Posterior vena cava (tissue), 2 donors: ENCODE measurements at regions not wholly inside any gene's neighbourhood (a gene's known extent, or its start where the extent isn't known, plus 50 kb on each side); places are given as distances from the start of the nearest gene placed in this dataset.
"Not testable (repeated sequence)": the region's sequence is repeated elsewhere in the genome, so short reads cannot be mapped to it uniquely, and the experiment has no call there.

Source experiments
- DNase-seq: peaks from one replicate; pipeline ENCODE4 v3.0.0-alpha.2; 2020; ENCODE audit warnings: low spot score
- intact Hi-C, 2 donors: fragments of 100-400 bp; cut with DNase I; formaldehyde crosslinking; loops; one replicate each; pipeline versions ENCODE4 v1.14.1 to v1.14.2; 2022 to 2023
- donor health status: DM: yes; HTN: yes; CAD: no.
- donor health status: DM: yes; HTN: yes; CAD: no.

DNA sequence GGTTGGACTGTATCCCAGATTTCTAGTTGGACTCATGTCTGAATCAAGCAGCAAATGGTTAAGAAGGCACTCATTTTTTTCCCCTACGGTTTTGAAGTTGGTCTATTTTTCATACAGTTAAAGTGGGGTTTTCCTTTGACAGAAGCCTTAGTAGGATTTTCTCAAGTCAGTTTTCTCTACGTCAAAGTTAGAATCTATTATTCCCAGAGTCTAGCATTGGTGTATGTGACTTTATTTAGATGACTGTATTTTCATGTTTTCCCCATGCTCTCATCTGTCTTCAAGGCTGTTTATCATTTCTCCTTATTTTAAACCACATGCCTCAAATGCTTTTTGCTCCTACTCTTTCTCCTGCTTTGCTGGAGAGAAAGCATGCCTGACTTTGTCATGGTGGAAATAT is 623.2 kb downstream of the CCSER2 start:
- intact Hi-C loops, result no loop called here
- no peak for DNase-seq

DNA sequence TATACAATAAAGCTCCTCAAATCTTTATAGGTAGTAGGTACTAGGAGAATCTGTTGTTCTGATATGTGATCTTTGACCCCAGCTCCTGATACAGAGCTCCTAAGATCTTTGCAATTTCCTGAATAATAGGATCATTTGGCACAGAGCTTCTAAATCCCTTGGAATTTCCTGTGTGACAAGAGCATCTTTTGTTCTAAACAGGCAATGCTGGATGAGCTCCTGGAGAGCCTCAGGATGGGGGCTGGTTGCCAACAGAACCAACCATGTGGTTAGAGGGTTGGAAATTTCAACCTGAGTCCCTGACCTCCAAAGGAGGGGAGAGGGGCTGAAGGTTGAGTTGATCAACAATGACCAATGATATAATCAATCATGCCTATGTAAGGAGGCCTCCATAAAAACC is 629.0 kb downstream of the CCSER2 start:
- intact Hi-C loops, result no loop called here
- DNase-seq, result no peak

DNA sequence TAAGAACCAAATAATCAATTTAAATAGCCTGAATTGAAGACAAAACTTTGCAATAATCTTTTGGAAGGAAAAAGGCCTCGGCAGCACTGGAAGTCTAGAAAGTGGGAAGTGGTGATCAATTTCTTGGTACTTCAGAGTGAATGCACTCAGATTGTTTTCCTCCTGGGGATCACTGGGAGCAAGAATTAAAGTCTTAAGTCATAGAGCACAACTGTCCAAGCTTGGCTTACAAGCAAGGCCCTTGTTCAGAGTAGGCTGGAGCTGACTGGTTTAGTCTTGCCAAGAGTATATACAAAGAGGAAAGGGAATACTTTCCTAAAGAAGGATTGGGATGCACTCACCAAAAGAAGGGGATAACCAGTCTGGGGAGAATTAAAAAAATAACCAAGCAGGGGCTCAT is 637.1 kb downstream of the CCSER2 start:
- intact Hi-C loops, result no loop called here
- no peak for DNase-seq

DNA sequence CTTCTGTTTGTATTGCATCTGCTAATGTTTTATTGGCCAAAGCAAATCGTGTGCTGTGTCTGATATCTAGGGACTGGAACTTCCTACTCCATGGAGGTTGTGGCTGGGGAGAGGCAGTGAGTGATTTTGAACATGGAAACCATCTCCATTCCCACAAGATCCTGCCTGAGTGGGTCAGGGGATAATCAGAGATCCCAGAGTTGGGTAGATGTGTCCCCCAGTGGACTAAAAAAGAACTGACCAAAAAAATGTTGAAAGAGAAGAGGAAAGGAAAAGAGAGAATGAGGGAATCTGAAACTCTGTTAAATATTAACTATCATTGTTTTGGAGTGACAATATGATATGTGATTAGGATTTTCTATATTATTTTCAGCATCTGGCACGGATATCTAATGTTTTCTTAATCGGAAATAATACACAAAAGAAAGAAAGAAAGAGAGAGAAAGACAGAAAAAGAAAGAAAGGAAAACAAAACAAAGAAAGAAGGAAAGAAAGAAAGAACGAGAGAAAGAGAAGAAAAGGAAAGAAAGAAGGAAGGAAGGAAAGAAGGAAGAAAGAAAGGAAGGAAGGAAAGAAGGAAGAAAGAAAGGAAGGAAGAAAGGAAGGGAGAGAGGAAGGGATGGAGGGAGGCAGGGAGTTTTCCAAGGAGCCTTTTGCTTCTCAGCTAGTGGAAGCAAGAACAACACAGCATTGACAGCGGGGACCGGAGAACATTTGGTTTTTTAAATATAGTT is 638.5 kb downstream of the CCSER2 start:
- DNase-seq, result no peak
- intact Hi-C loops, result no loop called here

DNA sequence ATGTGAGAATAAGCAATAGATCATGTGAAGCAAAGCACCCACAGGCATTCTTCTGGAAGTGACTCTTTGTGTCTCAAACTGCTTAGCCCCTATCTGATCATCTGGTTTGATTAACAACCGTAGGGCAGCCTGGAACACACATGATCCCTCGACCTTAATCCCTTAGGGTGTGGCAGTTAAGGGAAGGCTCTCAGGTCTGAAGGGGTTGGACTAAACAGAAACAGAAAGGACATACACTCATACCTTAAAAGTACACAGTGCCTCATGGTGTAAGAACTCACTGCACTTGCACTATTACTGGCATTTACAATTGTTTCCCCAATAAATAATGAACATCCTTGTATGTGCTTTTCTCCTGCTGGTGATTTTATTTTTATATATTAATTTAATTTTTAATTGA is 640.9 kb downstream of the CCSER2 start:
- intact Hi-C loops, result not testable (repeated sequence)

DNA sequence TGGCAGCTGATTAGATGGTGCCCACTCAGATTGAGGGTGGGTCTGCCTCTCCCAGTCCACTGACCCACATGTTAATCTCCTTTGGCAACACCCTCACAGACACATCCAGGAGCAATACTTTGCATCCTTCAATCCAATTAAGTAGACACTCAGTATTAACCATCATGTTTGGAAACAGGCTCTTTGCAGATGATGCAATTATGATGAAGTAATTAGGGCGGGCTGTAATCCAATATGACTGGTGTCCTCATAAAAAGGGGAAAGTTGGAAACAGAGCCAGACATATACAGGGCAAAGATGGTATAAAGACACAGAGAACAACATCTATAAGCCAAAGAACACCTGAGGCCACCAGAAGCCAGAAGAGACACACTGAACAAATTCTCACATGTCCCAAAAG is 658.6 kb downstream of the CCSER2 start:
- DNase-seq, result no peak
- intact Hi-C loops, result no loop called here

More for the DNA sequence above, 640.9 kb downstream of the CCSER2 start:
- DNase-seq, result not testable (repeated sequence)

DNA sequence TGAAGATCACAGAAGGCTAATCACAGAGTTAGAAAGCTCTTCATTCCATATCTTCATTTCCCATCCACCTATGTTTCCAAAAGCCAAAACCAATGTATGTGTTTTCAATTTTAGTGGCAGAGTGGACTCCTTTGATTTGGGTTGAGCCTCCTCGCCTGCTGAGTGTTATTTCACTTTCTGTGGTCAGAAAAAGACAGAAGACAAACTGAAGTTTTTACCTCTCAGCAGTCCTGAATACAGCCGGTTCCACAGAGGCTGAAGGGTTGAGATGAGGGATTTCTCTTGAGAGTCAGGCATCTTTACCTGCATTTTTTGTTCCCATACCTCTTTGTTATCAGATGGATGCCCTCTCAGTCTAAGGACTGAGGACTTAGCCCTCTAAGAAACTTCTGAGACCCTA is 659.6 kb downstream of the CCSER2 start:
- no peak for DNase-seq
- intact Hi-C loops, result no loop called here

DNA sequence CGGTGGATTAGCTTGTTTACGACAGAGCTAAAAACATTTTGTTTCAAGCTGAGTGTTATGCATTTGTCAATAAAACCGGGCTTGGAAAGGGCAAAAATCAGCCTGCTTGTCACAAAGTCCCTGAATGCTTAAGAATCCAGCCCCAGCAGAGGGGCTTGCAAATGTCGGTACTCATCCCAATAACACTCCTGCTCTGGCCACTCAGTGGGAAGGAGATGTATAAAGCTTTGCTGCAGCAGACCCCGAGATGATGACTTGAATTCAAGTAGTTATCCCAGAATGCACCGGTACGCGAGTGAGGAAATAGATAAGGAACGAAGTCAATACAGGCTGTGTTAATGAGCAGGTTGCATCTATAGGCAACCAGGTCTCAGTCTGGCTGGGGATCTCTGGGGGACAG is 662.3 kb downstream of the CCSER2 start:
- intact Hi-C loops, result no loop called here
- DNase-seq, result no peak

DNA sequence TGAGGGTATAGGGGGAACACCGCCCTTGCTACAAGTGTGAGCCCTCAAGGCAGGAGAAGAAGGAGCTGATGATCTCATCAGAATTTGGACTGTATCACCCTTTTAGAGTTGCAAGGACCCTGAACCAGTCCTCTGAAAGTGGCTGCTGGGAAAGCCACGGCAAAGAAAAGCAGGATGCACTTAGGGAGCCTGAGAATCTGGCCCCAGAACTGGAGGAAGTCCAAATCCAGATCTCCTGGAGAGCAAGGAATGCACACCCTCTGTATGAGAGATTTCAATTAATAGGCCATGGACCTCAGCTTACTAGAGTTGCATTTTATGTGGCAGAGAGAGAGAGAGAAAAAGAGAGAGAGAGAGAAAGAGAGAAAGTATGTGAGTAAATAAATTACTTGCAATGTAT is 662.9 kb downstream of the CCSER2 start:
- intact Hi-C loops, result no loop called here
- DNase-seq, result no peak

DNA sequence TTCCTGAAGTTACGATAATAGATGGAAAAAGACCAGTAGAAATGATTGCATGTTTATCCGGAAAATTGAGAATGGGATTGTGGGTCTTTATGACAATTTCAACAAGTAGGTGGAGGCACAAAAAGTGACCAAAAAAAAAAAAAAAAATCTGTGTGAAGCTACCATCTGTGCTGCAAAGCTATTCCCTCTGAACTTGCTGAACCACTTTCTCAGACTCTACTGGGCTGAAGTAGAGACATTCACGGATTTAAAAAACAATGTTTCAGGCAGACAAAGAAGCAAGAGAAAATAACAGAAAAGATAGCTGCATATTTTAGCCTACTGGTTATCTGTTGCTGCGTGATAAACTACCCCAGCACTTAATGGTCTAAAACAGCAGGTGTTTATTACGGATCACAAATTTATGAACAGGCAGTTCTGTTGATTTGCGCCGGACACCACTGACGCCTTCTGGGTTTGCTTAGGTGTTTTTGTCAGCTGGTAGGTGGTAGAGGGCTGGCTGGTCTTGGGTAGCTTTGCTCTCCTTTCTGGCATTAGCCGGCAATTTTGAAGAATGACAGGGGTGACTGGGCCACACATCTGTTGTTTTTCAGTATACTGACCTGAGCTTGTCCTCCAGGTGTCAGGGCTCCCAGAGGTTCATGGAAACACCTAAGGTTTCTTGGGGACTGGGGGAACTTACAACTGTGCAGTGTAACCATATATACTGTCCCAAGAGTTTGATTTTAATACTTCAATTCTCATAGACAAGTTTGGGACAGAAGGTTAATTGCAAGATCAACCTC is 665.1 kb downstream of the CCSER2 start:
- no peak for DNase-seq
- intact Hi-C loops, result no loop called here

DNA sequence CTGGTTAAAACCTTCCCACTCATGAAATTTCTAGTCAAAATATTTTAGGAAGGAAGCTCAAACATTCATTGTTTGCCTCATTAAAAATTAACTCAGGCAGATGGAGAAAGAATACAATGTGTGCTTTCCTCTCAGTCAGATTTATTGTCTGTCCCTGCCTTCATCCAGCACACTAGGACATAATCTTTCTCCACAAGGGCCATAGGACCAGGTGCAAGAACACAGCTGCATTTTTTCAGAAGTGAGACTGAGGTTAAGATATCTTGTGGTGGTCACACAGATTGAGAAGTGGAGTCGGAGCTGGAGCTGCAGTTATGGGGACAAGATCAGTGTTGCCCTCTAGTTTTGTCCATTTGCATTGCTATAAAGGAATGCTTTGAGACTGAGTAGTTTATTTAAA is 666.3 kb downstream of the CCSER2 start:
- intact Hi-C loops, result no loop called here
- no peak for DNase-seq

DNA sequence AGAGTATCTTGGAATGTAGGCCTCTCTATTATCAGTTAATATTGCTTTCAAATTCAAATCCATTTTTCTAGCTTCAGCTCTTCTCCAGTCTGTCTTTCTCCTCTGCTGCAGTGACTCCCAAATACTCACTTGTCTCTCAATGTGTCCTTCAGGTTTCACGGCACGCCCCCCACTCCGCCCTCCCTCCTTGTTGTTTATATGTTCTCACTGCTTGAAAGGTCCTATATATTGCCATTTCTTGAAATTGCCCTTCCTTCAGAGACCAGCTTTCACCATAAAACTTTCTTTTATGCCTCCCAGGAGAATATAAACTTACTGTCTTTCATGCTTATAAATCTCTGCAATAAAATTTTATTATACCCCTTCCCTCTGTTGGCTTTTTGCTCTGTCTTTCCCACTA is 668.2 kb downstream of the CCSER2 start:
- intact Hi-C loops, result no loop called here
- no peak for DNase-seq

DNA sequence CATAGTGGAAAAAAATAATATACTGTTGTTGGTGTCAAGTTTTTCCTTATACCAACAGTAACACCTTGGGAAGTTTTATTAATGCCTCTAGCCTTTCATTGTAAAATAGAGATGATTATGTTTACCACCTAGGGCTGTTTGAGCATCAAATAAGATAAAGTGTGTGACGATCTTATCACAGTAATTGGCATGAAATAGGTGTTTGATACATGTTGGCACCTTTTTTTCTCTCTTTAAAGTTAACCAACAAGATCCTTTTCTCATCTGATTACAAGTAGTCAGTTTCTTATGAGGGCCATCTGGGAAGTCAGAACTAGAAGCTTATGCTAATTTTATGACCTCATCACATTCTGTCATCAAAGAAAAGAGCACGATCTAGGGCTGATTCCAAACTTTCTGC is 669.5 kb downstream of the CCSER2 start:
- intact Hi-C loops, result no loop called here
- DNase-seq, result no peak

DNA sequence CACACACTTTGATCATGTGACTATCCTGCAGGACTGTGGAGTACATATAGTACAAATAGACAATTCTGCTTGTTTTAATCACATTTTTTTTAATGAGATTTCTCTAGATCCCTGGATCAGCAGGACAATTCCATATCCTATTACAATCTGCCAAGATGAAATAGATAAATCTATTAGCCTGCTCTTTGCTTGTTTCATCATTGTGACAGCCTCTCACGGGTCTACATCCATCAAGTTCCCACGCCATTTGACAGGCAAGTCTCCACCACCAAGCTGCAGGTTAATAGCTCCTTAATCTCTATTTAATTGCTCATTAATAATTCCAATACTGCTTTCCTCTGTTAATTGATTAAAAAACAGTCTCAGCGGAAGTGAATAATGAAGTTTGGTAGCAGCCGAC is 671.5 kb downstream of the CCSER2 start:
- intact Hi-C loops, result no loop called here
- DNase-seq, result no peak

DNA sequence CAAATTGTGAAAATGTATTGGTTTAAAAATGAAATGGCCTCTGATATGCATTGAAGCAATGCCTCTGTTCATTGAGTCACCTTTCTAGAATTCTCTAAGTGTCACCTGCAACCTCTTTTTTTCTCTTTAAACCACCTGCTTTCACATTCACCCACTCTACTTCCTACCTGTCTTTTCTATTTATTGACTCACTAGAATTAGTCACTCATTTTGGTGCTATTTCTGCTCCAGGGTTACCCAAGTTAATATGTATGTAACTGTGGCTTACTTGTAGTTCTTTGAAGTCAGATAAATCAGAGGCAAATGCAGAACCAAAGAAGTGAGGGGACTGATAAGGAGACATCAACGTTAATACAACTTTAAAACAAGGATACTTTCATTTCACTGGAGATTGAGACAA is 674.7 kb downstream of the CCSER2 start:
- DNase-seq, result no peak
- intact Hi-C loops, result no loop called here

DNA sequence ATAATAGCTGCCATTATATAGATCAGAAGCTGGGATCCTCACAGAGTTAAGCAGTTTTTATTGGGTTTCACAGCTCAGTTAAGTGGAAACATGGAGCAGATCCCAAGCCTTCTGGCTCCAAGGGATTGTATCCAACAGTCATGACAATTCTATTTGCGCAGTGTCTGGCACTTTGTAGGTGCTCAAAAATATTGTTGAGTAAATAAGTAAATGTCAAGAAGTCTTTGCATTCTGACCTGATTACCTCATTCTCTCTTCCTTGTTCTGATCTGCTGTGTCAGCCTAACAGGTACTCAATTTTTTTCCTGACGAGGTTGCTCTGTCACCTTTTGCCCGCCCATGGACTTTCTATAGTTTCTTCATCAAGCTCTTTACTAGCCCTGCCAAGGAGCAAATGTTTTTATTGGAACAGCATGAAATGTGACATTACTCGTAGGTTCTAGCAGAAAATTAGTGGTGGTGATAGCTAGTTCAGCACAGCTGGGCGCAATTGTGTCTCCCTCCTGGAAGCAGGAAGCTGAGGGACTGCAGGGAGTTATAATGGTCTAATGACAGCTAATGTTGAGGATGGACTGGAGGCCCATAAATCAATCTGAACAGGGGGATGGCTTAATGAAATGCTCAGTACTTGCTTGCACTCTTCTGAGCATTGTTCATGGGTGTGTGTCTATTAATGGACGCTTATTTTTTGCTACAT is 680.2 kb downstream of the CCSER2 start:
- intact Hi-C loops, result no loop called here
- no peak for DNase-seq

DNA sequence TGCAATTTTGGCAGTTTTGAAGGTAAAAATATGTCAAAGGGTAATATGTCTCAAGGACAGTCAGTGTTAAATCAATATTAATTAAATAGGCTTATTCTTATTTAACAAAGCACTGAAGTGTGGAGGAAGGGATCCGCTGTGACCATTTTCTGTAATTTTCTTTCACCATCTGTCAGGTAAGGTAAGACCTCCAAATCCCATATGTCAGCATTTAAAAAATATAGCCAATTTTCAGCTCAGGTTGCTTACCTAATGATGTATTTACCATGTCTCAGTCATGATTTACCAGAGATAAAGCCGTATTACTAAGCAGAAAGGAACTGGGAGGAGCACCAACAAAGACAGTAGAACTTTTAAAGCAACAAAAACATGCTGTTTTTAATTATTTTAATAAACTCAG is 683.9 kb downstream of the CCSER2 start:
- intact Hi-C loops, result no loop called here
- DNase-seq, result no peak

DNA sequence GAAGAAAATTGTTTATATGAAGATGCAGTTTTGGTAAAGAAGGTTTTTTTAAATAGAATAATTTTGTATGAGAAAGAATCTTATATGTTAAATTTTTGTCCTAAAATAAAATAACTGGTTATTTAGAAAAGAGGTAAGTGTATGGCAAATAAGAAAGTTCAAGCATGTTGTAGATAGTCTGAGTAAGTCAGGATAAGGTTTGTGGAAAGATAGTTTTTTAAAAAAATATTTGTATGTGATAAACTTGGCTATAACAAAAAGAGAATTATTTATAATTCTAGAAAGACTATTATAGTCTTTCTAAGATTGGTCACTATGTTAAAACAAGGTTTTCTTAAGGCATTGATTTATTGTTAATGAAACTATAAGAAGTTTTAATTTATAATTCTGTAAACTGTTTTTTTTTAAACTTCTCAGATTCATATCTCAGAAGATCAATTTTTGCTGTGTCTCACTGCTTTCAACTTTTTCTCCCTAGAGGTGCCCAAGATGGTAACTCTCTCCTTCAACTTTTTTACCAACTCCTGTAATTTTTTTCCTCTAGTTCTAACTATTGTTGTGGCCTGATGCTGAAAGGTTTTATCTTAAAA is 698.6 kb downstream of the CCSER2 start:
- intact Hi-C loops, result no loop called here
- no peak for DNase-seq

DNA sequence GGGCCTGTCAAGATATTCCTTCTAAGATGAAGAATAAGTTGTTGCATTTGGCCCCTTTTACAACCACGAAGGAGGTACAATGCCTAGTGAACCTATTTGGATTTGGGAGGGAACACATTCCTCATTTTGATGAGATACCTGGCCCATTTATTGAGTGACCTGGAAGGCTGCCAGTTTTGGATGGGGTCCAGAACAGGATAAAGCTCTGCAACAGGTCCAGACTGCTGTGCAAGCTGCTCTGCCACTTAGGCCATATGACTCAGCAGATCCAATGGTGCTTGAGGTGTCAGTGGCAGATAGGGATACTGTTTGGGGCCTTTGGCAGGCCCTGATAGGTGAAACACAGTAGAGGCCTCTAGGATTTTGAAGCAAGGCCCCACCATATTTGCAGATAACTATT is 704.6 kb downstream of the CCSER2 start:
- no peak for DNase-seq
- intact Hi-C loops, result no loop called here

DNA sequence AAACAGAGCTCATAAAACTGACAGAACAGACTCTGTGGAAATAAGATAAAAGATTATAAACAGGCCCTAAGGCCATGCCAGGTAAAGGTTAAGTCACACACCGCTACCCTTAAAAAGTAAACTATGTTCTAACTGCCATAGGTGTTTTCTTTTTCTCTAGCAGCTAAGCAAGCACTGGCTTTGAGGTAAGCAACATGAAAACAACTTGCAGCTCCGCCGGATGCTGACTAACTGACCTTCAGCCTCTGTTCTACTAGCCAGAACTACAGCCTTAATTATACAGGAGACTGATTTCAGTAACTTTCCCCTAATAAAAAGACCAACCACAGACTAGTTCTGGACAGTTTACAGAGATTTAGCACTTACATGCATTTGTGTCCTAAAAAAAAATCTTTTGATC is 708.3 kb downstream of the CCSER2 start:
- intact Hi-C loops, result no loop called here
- no peak for DNase-seq
